KG1 (cell line): ENCODE measurements at regions not wholly inside any gene's neighbourhood (a gene's known extent, or its start where the extent isn't known, plus 50 kb on each side); places are given as distances from the start of the nearest gene placed in this dataset.
"Not testable (repeated sequence)": the region's sequence is repeated elsewhere in the genome, so short reads cannot be mapped to it uniquely, and the experiment has no call there.

Source experiments
- DNase-seq: peaks from one replicate; lab custom pipeline; 2025; lab: John Stamatoyannopoulos, UW

DNA sequence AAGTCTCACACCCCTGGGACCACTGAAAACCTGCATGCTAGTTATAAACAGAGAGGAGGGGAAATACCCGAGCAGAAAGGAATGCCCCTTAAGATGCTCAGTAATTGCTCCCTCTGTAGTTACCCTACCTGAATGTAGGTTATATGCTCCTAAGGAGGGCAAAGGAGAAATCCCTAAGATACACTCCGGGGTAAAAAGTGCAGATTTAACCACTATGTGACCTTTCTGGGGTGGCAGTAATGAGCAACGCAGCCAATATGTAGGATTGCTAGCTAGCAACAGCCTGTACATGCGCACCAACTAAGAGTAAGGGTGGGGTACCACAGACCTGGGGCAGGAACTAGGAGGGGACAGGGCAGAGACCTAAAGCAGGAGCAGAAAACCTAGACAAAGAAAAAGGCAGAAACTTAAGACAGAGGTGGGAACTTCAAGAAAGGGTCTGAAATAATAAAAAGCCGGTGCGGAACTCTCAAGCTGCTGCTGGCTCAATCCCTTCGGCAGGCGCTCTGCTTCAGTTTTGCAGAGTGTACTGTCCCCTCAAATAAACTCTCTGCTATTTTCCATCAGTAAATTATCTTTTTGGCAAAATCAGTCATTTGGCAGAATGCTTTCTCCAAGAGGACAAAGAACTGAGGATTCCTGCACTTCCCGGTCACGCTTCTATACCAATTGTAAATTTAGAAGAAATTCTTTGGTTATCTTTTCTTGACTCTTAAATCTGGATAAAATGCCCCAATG, 823.8 kb downstream of the CDH11 start:
- no peak for DNase-seq

- no peak for DNase-seq
Measured at GRCh38 chr16:64295466-64295865, 826.4 kb downstream of the CDH11 start.

- no peak for DNase-seq
Measured at GRCh38 chr16:64292953-64293352, 828.9 kb downstream of the CDH11 start.

DNA sequence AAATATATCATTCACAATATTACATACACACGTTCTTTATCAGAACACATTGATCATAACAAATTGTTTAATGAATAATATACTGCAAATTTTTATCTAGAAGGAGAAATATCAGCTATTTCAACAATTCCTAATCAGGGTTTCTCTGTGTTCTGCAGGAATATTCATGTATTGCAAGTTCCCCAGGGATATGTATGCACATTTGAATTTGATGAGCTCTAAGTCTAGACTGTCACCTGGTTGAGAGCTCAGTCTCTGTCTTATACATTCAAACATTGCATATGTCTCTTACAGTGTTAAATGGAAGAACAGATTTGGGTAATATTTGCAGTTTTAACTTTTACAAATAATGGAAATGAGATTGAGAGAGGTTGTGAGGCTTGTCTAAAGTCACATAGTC, 829.7 kb downstream of the CDH11 start:
- DNase-seq, result no peak

GRCh38 chr16:64290461-64290860, 831.4 kb downstream of the CDH11 start:
- no peak for DNase-seq

DNA sequence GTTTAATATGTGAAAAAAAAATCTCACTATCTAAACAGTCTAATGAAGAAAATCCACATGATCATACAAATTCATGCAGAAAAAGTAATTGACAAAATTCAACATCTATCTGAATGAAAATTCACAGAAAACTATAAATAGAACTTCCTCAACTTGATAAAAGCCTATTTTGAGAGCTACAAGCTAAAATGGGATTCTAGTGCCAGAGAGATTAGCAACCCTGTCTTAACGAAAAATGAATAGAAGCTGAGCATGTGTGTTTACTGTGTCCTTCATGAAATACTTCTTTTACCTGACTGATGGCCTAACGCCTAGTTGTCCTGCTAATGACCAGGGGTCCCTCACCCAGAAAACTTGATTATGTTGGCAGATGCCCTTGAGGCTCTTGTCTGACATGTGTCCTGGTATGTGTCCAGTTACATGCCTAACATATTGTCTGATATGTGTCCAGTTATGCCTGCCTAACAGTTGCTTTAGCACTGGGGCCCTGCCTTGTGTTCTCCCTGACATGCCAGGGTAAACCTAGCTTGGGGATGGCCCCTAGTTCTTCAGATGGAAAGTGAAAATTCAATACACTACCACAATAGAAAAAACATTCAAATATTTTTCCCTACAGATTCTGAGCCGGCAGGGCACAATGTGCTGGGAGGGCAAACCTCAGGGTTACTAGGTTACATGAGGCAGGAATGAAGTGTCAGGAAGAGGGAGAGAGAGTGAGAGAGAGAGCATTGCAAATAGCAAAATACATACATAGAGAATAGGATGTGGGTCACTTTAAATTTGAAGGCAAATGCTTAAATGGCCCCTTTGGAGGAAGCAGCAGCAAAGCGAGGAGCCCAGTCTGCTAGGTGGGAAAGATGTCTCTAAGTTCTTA, 834.0 kb downstream of the CDH11 start:
- DNase-seq, result no peak

- no peak for DNase-seq
Measured at GRCh38 chr16:64282181-64282580, 839.7 kb downstream of the CDH11 start.

DNA sequence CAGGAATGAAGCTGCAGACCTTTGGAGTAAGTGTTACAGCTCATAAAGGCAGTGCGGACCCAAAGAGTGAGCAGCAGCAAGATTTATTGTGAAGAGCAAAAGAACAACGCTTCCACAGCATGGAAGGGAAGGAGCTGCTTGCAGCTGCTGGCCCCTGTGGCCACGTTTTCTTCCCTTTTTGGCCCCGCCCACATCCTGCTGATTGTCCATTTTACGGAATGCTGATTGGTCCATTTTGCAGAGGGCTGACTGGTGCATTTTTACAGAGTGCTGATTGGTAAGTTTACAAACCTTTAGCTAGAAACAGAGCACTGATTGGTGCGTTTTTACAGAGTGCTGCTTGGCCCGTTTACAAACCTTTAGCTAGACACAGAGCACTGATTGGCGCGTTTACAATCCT, 841.5 kb downstream of the CDH11 start:
- DNase-seq, result no peak

DNA sequence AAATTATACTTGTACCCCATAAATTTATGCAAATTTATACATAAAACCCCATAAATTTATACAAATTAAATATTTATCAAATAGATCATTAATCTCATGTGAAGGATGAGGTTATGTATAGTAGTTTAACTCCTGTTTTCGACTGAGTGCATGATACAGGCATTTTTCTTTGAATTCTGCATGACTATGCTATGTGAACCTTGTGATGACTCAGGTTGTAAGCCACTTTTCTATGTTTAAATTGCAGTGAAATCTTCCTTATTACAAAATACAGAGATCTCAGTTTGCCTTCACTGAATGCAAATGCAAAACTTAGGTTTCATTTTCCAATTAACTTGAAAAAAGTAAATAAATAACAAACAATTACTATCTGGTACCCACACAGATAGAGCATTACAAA, 843.7 kb downstream of the CDH11 start:
- DNase-seq, result no peak

DNA sequence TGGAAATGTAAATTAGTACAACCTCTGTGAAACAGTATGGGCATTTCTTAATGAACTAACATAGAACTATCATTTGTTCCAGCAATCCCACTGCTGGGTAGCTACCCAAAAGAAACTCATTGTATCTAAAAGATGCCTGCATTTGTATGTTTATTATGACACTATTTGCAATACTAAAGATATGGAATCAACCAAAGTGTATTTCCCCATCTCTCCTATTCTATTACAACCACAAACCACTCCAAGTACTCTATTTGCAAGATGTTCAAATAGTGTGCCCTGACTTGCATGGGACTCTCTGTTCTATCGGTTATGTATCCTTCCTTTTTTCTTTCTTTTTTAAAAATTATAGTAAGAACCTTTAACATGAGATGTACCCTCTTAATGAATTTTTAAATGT, 845.2 kb downstream of the CDH11 start:
- DNase-seq, result no peak

DNA sequence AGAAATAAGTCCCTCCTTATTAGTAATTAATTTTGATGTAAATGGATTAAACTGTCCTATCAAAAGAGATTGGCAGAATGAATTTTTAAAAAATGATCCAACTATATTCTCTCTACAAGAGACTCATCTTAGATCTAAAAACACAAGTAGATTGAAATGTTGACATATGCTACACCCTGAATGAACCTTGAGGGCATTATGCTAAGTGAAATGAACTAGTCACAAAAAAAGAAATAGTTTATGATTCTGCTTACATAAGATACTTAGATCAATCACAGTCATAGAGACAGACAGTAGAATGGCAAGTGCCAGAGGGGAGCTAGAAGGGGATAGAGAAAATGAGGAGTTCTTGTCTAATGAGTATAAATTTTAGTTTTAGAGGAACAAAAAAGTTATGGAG, 849.8 kb downstream of the CDH11 start:
- no peak for DNase-seq

GRCh38 chr16:64269756-64270155, 852.1 kb downstream of the CDH11 start:
- no peak for DNase-seq

DNA sequence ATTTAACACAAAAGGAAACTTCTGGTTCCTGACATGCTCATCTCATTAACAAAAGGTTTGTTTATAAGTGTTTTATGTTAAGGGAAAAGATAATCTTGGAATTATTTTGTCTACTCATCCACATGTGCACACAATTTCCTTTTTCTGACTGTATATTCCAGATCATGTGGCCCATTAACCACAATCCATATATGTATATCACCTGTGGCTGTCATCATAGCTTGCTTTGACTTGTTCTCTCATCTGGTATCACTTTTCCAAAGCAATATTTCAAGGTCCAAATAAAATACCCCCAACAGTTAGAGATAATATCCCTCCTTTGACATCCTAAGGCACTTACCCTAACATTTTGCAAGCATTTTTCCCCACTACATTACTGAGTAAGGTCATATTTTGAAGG, 856.1 kb downstream of the CDH11 start:
- no peak for DNase-seq

- DNase-seq, result not testable (repeated sequence)
Measured at GRCh38 chr16:64260631-64261401, 861.0 kb downstream of the CDH11 start.

- no peak for DNase-seq
Measured at GRCh38 chr16:64254443-64255367, 867.2 kb downstream of the CDH11 start.

GRCh38 chr16:64253525-64253924, 868.3 kb downstream of the CDH11 start:
- no peak for DNase-seq

- DNase-seq, result no peak
Measured at GRCh38 chr16:64253096-64253495, 868.8 kb downstream of the CDH11 start.

GRCh38 chr16:64251742-64252141, 870.1 kb downstream of the CDH11 start:
- DNase-seq, result no peak

DNA sequence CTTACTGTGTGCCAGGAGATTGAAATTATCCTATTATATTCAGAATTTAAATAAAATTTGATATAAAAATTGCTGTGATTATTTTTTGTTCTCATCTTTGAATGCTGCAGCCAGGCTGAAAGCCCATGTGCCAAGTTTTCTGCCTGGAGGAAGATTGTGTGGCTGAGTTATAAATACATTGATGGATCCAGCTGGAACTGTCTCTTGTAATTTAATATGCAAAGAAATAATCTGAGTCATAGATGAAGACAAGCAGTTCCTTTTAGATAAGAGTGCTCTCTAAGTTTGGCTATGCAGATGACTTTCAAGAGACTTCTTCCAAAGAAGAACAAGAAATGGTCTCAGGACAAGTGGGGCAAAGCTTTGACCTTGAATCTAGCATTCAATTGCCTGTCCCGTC, 871.0 kb downstream of the CDH11 start:
- DNase-seq, result no peak

- no peak for DNase-seq
Measured at GRCh38 chr16:64242492-64242891, 879.4 kb downstream of the CDH11 start.

GRCh38 chr16:64240586-64240985, 881.3 kb downstream of the CDH11 start:
- DNase-seq, result no peak

DNA sequence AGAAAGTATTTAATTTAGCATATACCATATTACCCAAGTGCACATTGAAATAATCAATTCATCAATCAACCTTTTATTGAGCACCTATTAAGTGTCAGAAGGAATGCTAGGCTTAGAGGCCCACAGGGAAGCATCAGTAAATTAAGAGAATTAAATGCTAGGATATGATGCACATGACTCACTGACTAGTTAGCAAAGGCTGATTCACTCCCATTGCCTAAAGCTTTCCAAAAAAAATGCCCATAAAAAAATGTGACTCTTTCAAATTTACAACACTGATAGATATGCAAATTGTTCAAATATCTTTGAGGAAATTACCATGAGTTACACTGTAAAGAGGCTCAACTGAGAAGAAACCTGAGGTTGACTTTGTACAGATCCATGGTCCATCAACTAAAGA, 883.3 kb downstream of the CDH11 start:
- no peak for DNase-seq
